ENCODE measurements at regions not wholly inside any gene's neighbourhood (a gene's known extent, or its start where the extent isn't known, plus 50 kb on each side); places are given as distances from the start of the nearest gene placed in this dataset.
A peak's percentile ranks its signal among the peaks of the same experiment; 100 is the strongest.

- TF ChIP-seq, protein P1, sequence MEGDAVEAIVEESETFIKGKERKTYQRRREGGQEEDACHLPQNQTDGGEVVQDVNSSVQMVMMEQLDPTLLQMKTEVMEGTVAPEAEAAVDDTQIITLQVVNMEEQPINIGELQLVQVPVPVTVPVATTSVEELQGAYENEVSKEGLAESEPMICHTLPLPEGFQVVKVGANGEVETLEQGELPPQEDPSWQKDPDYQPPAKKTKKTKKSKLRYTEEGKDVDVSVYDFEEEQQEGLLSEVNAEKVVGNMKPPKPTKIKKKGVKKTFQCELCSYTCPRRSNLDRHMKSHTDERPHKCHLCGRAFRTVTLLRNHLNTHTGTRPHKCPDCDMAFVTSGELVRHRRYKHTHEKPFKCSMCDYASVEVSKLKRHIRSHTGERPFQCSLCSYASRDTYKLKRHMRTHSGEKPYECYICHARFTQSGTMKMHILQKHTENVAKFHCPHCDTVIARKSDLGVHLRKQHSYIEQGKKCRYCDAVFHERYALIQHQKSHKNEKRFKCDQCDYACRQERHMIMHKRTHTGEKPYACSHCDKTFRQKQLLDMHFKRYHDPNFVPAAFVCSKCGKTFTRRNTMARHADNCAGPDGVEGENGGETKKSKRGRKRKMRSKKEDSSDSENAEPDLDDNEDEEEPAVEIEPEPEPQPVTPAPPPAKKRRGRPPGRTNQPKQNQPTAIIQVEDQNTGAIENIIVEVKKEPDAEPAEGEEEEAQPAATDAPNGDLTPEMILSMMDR (IDR thresholded peaks at IDR 0.05) = no peak
- no peak for TF ChIP-seq POLR2A (IDR thresholded peaks at IDR 0.05)
- no peak overlapping the region for H3K4me3 ChIP-seq
- no peak for ATAC-seq
- no peaks in the 10 kb centered on the region for H3K36me3 ChIP-seq
- intact Hi-C loops (cut with DNase I) = no loop called here
- WGBS, 4 donors = 52 to 56% (median 53%) methylated on average over 4 of the region's 4 CpGs
- no peaks in the 10 kb centered on the region for H3K4me1 ChIP-seq
- DNase-seq = no peak
- H3K27me3 ChIP-seq = no peaks in the 10 kb centered on the region
- no peaks in the 10 kb centered on the region for H3K9me3 ChIP-seq
- H3K27ac ChIP-seq = no peak overlapping the region
Observed at GRCh38 chr12:118513611-118514010, 137.3 kb downstream of the SUDS3 start.

- Histone ChIP-seq H3K27me3 (no peaks in the 10 kb centered on the region), H3K4me1 (no peaks in the 10 kb centered on the region), H3K4me3 (no peak overlapping the region), H3K27ac (no peak overlapping the region), H3K36me3 (no peaks in the 10 kb centered on the region), H3K9me3 (no peaks in the 10 kb centered on the region)
- TF ChIP-seq POLR2A (IDR thresholded peaks at IDR 0.05) = no peak
- TF ChIP-seq, protein P1 (IDR thresholded peaks at IDR 0.05) = no peak
- intact Hi-C loops (cut with DNase I) = no loop called here
- DNase-seq (no peak), ATAC-seq (no peak)
- 92 to 97% (median 93%) methylated on average over 3 of the region's 3 CpGs for WGBS, 4 donors
Observed at GRCh38 chr12:118514297-118514696, 137.9 kb downstream of the SUDS3 start.

DNA sequence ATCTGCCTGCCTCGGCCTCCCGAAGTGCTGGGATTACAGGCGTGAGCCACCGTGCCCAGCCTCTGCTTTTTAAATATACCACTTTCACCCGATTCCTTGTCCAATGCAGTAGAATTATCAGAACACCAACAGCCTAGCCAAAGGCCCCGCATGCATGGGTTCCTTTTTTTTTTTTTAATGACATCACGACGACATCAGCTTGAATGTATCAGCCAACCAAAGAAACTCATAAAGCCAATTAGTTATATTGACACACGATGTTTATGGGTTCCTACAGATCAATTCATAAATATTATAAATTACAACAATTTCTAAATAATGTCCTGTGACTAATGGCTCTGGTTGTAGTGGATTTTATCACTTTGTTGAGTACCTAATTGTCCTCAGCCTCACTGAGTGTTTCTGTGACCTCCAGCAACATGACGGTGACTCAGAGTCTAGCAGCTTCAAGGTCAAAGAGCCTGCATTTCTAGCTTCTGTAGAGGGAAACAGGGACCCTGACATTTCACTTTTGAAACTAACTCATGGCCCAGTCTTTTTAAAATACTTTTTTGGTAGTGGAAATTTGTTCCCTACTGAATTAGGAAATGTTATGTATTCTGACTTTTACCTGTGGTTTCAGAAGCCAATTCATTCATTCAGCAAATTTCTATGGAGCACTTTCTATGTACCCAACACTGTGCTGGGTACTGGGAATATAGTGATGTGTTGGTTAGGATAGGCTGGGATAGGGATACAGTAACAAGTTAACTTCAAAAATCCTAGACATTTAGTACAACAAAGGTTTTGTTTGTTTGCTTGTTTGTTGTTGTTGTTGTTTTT is 144.1 kb downstream of the SUDS3 start:
- H3K4me3 ChIP-seq = no peak overlapping the region
- 76 to 87% (median 82%) methylated on average over 10 of the region's 10 CpGs for WGBS, 4 donors
- H3K27me3 ChIP-seq = no peaks in the 10 kb centered on the region
- TF ChIP-seq, protein P1 (IDR thresholded peaks at IDR 0.05) = no peak
- no peak for TF ChIP-seq POLR2A (IDR thresholded peaks at IDR 0.05)
- intact Hi-C loops (cut with DNase I) = loop anchor here in 1 of 10 donors (2.0 kb wide), 1 partner anchor 16 kb away; no protein-coding TSS in a partner anchor
- H3K36me3 ChIP-seq = no peaks in the 10 kb centered on the region
- no peaks in the 10 kb centered on the region for H3K9me3 ChIP-seq
- peaks cover 0 to 11% (median 0%) of the 10 kb centered on the region in 12 donors for H3K4me1 ChIP-seq
- DNase-seq (no peak), ATAC-seq (peak; percentile 43 to 84 (median 75))
- H3K27ac ChIP-seq = no peak overlapping the region

DNA sequence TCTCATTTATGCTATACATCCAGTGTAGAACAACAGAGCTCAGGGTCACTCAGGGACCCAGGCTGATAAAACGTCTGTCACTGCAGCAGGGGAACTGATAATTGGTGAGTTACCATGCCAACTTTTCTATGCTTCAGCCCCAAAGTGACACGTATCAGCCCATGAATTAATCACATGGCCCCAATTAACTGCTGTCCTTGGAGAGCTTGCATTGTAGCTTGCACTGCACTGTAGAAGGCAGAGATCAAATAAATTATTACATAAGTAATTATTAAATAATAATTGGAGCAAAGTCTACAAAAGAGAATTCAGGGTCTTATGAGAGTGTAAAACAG is 144.6 kb downstream of the SUDS3 start:
- intact Hi-C loops (cut with DNase I) = loop anchor here in 1 of 10 donors (2.0 kb wide), 1 partner anchor 16 kb away; no protein-coding TSS in a partner anchor

More for the DNA sequence above, 144.6 kb downstream of the SUDS3 start:
- ATAC-seq (no peak), DNase-seq (no peak)
- Histone ChIP-seq H3K9me3 (no peaks in the 10 kb centered on the region), H3K36me3 (no peaks in the 10 kb centered on the region), H3K4me3 (no peak overlapping the region), H3K27ac (no peak overlapping the region), H3K4me1 (peaks cover 0 to 11% (median 0%) of the 10 kb centered on the region in 12 donors), H3K27me3 (no peaks in the 10 kb centered on the region)
- WGBS, 4 donors = 20 to 29% (median 24%) methylated on average over 2 of the region's 2 CpGs
- no peak for TF ChIP-seq POLR2A (IDR thresholded peaks at IDR 0.05)
- TF ChIP-seq, protein P1 (IDR thresholded peaks at IDR 0.05) = no peak
